ENCODE measurements at regions not wholly inside any gene's neighbourhood (a gene's known extent, or its start where the extent isn't known, plus 50 kb on each side); places are given as distances from the start of the nearest gene placed in this dataset.

DNA sequence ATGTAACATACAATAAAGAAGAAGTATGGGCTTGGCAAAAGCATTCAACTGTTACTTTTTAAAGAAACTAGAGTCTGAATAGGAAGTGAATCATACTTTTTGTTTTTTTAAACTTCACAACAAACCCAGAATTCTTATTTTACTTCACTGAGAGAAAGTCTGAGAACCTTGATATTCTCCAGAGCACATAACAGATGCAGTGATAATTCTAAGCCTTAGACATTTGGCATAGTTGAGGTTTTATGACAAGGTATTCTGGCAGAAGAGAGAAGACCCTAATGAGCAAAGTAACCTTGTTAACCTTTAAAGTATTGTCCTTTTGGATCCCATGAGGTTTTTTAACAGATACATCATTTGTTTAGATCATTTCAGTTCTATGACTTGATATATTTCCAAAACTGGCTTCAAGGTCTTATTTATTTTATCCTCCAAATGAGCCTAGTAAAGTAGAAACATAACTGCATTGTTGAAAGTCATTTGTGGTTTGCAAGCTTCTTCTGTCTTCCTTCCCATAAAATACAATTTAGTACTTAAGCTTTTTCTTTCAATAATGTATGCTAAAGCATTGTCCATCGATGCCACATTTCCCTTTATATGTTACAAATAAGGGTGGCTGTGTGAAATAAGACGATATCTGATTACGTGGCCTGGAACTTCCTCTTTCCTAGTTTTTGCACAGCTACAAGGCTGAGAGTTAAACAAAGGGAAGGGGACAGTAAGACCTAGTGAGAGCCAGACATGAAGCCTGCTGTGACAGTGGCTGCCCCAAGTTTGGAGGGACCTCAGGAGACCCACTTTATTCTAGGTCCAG is 86.1 kb upstream of the ITPRID2 start:
- TF ChIP-seq, protein P1, sequence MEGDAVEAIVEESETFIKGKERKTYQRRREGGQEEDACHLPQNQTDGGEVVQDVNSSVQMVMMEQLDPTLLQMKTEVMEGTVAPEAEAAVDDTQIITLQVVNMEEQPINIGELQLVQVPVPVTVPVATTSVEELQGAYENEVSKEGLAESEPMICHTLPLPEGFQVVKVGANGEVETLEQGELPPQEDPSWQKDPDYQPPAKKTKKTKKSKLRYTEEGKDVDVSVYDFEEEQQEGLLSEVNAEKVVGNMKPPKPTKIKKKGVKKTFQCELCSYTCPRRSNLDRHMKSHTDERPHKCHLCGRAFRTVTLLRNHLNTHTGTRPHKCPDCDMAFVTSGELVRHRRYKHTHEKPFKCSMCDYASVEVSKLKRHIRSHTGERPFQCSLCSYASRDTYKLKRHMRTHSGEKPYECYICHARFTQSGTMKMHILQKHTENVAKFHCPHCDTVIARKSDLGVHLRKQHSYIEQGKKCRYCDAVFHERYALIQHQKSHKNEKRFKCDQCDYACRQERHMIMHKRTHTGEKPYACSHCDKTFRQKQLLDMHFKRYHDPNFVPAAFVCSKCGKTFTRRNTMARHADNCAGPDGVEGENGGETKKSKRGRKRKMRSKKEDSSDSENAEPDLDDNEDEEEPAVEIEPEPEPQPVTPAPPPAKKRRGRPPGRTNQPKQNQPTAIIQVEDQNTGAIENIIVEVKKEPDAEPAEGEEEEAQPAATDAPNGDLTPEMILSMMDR (IDR thresholded peaks at IDR 0.05; ENCODE audit: low read depth, low read length, missing control alignments): no peak
- Histone ChIP-seq H3K27me3 (replicated peaks) (no peaks in the 10 kb centered on the region), H3K27ac (peak overlapping the region; percentile 95), H3K4me3 (ENCODE audit: low read depth, low read length) (no peak overlapping the region), H3K36me3 (replicated peaks) (no peaks in the 10 kb centered on the region)
- no peak for DNase-seq
- in situ Hi-C loops (cut with HindIII; ENCODE audit: low pct_ligation_motif_present, low sequenced_read_pairs): no loop called here

DNA sequence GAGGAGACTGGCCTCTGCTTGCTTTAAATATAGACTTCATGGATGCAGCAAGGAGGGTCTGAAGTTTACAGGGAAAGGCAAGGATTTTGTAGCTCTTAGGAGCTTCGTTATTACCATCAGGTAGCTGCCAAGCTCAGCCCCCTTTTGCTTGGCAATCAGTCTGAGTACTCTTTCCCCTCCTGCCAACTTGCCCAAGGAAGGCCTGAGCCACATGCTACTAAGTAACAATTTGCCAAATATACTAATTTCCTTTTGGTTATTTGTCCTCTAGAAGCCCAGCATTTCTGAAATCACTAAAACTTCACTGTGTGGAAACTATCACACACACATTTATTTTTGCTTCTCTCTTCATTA is 85.5 kb upstream of the ITPRID2 start:
- in situ Hi-C loops (cut with HindIII; ENCODE audit: low pct_ligation_motif_present, low sequenced_read_pairs): no loop called here
- peak overlapping the region; percentile 95 for H3K27ac ChIP-seq
- no peaks in the 10 kb centered on the region for H3K27me3 ChIP-seq (replicated peaks)
- TF ChIP-seq, protein P1 (IDR thresholded peaks at IDR 0.05; ENCODE audit: low read depth, low read length, missing control alignments): no peak
- no peaks in the 10 kb centered on the region for H3K36me3 ChIP-seq (replicated peaks)
- no peak for DNase-seq
- H3K4me3 ChIP-seq (ENCODE audit: low read depth, low read length): no peak overlapping the region

DNA sequence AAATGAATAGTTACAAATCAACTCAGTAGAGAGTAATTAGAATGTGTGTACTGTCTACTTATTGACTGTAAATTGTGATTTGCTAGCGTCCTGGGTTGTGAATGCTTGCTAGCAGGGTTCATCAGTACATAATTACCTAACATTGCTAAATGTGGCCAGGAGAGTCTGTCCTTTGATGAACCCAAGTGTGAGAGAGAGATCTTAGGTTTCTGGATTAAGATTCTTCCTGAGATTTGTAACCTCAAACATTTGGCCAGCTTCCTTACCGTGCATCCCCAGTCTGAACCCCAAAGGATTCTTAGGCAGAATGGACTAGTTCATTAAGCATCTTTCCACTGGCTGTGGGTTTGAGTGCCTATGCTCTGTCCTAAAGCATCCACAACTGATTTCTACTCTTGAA is 84.0 kb upstream of the ITPRID2 start:
- no peaks in the 10 kb centered on the region for H3K27me3 ChIP-seq (replicated peaks)
- H3K4me3 ChIP-seq (ENCODE audit: low read depth, low read length): no peak overlapping the region
- H3K27ac ChIP-seq: no peak overlapping the region
- TF ChIP-seq, protein P1 (IDR thresholded peaks at IDR 0.05; ENCODE audit: low read depth, low read length, missing control alignments): no peak
- in situ Hi-C loops (cut with HindIII; ENCODE audit: low pct_ligation_motif_present, low sequenced_read_pairs): no loop called here
- no peaks in the 10 kb centered on the region for H3K36me3 ChIP-seq (replicated peaks)
- no peak for DNase-seq

DNA sequence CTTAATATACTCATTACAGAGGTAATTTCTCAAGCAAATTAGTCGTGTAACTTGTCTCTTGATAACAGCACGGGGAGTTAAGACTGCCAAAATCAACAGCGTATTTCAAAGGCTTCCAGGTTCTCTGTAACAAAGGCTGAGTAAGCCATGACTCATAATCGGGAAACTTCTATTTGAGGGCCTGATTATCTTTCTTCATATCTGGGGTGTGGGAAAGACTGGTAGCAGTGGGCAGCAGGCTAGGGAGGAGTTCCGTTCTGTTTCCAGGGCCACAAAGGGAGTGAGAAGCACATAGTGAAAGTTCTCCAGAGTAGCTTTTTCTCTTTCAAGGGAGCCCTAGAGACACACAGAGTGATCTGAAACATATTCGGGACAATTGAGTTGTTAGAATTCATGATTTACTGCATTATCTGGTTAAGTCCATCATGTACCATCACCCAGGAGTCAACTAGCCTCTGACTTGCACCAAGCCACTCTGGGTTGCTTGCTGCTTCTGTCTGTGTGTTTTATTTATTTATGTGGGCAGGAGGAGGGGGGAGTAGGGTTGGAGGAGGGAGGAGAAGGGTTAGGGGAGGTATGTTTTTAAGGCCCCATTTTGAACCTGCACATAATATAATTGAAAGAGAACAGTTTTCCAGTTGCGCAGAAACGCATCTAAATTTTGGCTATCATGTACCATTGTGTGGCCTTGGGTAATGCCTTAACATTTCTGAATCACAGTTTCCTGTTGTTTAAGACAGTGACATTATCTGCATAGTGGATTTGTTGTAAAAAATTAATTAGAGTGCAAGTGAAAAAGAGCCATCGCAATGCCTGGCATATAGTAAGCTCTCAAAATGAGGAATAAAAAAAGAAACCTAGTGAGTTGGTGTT is 80.5 kb upstream of the ITPRID2 start:
- H3K4me3 ChIP-seq (ENCODE audit: low read depth, low read length): no peak overlapping the region

DNA sequence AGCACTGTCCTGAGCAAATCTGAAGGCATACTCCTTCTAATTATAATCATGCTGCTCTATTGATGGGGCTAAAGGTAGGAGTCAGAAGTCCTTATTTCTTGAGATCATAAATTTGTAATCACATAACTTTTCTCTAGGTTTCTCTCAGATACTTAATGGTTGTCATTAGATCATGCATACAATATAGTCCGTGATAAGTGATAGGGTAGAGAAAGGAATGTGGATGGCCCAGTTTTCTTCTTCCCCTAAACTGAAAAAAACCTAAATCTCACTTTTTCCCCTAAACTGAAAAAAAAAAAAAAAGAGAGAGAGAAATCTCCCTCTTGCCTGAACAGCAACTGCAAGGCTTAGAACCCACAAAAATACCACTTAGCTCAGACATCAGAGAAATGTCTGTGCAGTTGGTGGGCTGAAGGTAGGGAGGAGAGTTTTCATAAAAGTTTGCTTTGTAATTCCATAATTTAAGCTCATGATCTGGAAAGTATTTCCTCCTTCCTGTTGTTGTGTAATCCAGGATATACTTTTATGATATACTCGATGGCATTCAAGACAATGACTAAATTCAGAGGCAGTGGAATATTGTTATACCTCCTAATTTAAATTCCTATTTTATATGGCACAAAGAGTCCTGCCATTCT is 79.3 kb upstream of the ITPRID2 start:
- Histone ChIP-seq H3K4me3 (ENCODE audit: low read depth, low read length) (no peak overlapping the region), H3K27me3 (replicated peaks) (no peaks in the 10 kb centered on the region), H3K36me3 (replicated peaks) (no peaks in the 10 kb centered on the region), H3K27ac (peak overlapping the region; percentile 89)
- DNase-seq: no peak
- in situ Hi-C loops (cut with HindIII; ENCODE audit: low pct_ligation_motif_present, low sequenced_read_pairs): no loop called here
- TF ChIP-seq, protein P1 (IDR thresholded peaks at IDR 0.05; ENCODE audit: low read depth, low read length, missing control alignments): no peak

More for the DNA sequence above, 80.5 kb upstream of the ITPRID2 start:
- Histone ChIP-seq H3K27ac (peak overlapping the region; percentile 89), H3K36me3 (replicated peaks) (no peaks in the 10 kb centered on the region), H3K27me3 (replicated peaks) (no peaks in the 10 kb centered on the region)
- TF ChIP-seq, protein P1 (IDR thresholded peaks at IDR 0.05; ENCODE audit: low read depth, low read length, missing control alignments): no peak
- in situ Hi-C loops (cut with HindIII; ENCODE audit: low pct_ligation_motif_present, low sequenced_read_pairs): no loop called here
- peak; percentile 95 for DNase-seq
